Liver (tissue), 8 donors: ENCODE measurements at regions not wholly inside any gene's neighbourhood (a gene's known extent, or its start where the extent isn't known, plus 50 kb on each side); places are given as distances from the start of the nearest gene placed in this dataset.

Experiments
- DNase-seq: peaks from one replicate; pipeline ENCODE4 v3.0.0-alpha.2; 2017; ENCODE audit warnings: low spot score
- H3K27ac ChIP-seq, 2 donors: one replicate each; pipeline ENCODE4 v1.7.0; 2013; ENCODE audit warnings: inconsistent platforms in 2 of 2, low read length in 2 of 2, control low read depth in 1 of 2, low read depth in 1 of 2, mild to moderate bottlenecking in 1 of 2
- H3K27me3 ChIP-seq, 4 donors: one replicate each; pipeline versions ENCODE4 v1.6.1 to v1.7.0; 2013; ENCODE audit warnings: low read length in 3 of 4, inconsistent platforms in 1 of 4, mild to moderate bottlenecking in 1 of 4, moderate library complexity in 1 of 4; ENCODE audit not compliant: control insufficient read depth in 4 of 4, insufficient read depth in 4 of 4
- H3K36me3 ChIP-seq, 4 donors: one replicate each; pipeline versions ENCODE4 v1.6.1 to v1.7.0; 2013; ENCODE audit warnings: low read length in 3 of 4, mild to moderate bottlenecking in 3 of 4, low read depth in 1 of 4, moderate library complexity in 1 of 4; ENCODE audit not compliant: control insufficient read depth in 4 of 4, insufficient read depth in 3 of 4
- H3K4me1 ChIP-seq, 4 donors: one replicate each; pipeline versions ENCODE4 v1.6.1 to v1.7.0; 2013; ENCODE audit warnings: low read length in 3 of 4, mild to moderate bottlenecking in 3 of 4, moderate library complexity in 1 of 4; ENCODE audit not compliant: control insufficient read depth in 4 of 4, insufficient read depth in 4 of 4
- H3K4me3 ChIP-seq, 3 donors: one replicate each; pipeline versions ENCODE4 v1.6.1 to v1.7.0; 2013; ENCODE audit warnings: low read length in 3 of 3, control low read depth in 1 of 3, low read depth in 1 of 3, mild to moderate bottlenecking in 1 of 3
- H3K9ac ChIP-seq, 2 donors: one replicate each; pipeline ENCODE4 v1.7.0; 2013; ENCODE audit warnings: low read length in 2 of 2, mild to moderate bottlenecking in 2 of 2, moderate library complexity in 2 of 2, control low read depth in 1 of 2, low read depth in 1 of 2
- H3K9me3 ChIP-seq, 4 donors: one replicate each; pipeline versions ENCODE4 v1.6.1 to v1.7.0; 2013; ENCODE audit warnings: low read length in 3 of 4; ENCODE audit not compliant: control insufficient read depth in 4 of 4
- EGR1 ChIP-seq, 2 donors: IDR thresholded peaks; 2 replicates each; pipeline ENCODE4 v1.6.1; 2016 to 2018; ENCODE audit warnings: antibody characterized with exemption in 2 of 2, low read depth in 2 of 2
- FOXA1 ChIP-seq: IDR thresholded peaks from 2 replicates; pipeline ENCODE4 v1.6.1; 2016; ENCODE audit warnings: antibody characterized with exemption
- FOXA2 ChIP-seq: IDR thresholded peaks from 2 replicates; pipeline ENCODE4 v1.6.1; 2016; ENCODE audit warnings: antibody characterized with exemption
- GABPA ChIP-seq, 2 donors: IDR thresholded peaks in 1 of 2; conservative IDR thresholded peaks in 1 of 2; 2 replicates each; pipeline ENCODE4 v1.6.1; 2016; ENCODE audit warnings: antibody characterized with exemption in 2 of 2, mild to moderate bottlenecking in 1 of 2, moderate library complexity in 1 of 2
- HNF4A ChIP-seq, 2 donors: conservative IDR thresholded peaks; 2 replicates each; pipeline ENCODE4 v1.6.1; 2016; ENCODE audit warnings: antibody characterized with exemption in 2 of 2, mild to moderate bottlenecking in 2 of 2
- HNF4G ChIP-seq: IDR thresholded peaks from 2 replicates; pipeline ENCODE4 v1.6.1; 2016; ENCODE audit warnings: antibody characterized with exemption
- JUND ChIP-seq, 2 donors: IDR thresholded peaks; 2 replicates each; pipeline ENCODE4 v1.6.1; 2016; ENCODE audit warnings: antibody characterized with exemption in 2 of 2
- MAX ChIP-seq: IDR thresholded peaks from 2 replicates; pipeline ENCODE4 v1.6.1; 2016; ENCODE audit warnings: antibody characterized with exemption
- NR2F2 ChIP-seq: IDR thresholded peaks from 2 replicates; pipeline ENCODE4 v1.6.1; 2016; ENCODE audit warnings: antibody characterized with exemption
- RAD21 ChIP-seq, 2 donors: IDR thresholded peaks; 2 replicates each; pipeline ENCODE4 v1.6.1; 2016; ENCODE audit warnings: antibody characterized with exemption in 2 of 2, mild to moderate bottlenecking in 2 of 2
- RXRA ChIP-seq, 2 donors: IDR thresholded peaks; 2 replicates each; pipeline ENCODE4 v1.6.1; 2017 to 2018; ENCODE audit warnings: antibody characterized with exemption in 2 of 2, mild to moderate bottlenecking in 1 of 2
- SP1 ChIP-seq: IDR thresholded peaks from 2 replicates; pipeline ENCODE4 v1.6.1; 2018; ENCODE audit warnings: antibody characterized with exemption, mild to moderate bottlenecking
- TAF1 ChIP-seq: conservative IDR thresholded peaks from 2 replicates; pipeline ENCODE4 v1.6.1; 2016; ENCODE audit warnings: antibody characterized with exemption, mild to moderate bottlenecking
- YY1 ChIP-seq: IDR thresholded peaks from 2 replicates; pipeline ENCODE4 v1.6.1; 2016; ENCODE audit warnings: antibody characterized with exemption, mild to moderate bottlenecking
- WGBS: extraction: QIAGEN DNeasy Blood & Tissue Kit; methylation state at CpG from one replicate; pipeline ENCODE4 v1.1.7; 2013; 5-methylcytosine and 5-hydroxymethylcytosine counted together
- TF ChIP-seq, protein P1 (sequence below): fragments of 150-350 bp; IDR thresholded peaks from 2 replicates; pipeline ENCODE4 v1.5.1; 2017; ENCODE audit warnings: improper control_type of control experiment, low read depth, low read length; ENCODE audit not compliant: missing input control
- TF ChIP-seq, protein P2 (sequence below): IDR thresholded peaks from 2 replicates; pipeline ENCODE4 v1.6.1; 2016; ENCODE audit warnings: antibody characterized with exemption
- TF ChIP-seq, protein P3 (sequence below): IDR thresholded peaks from 2 replicates; pipeline ENCODE4 v1.6.1; 2016; ENCODE audit warnings: antibody characterized with exemption, mild to moderate bottlenecking
- TF ChIP-seq, protein P4 (sequence below): IDR thresholded peaks from 2 replicates; pipeline ENCODE4 v1.6.1; 2016; ENCODE audit warnings: antibody characterized with exemption
- donor health status: healthy.
- donor health status: healthy.
- donor health status: healthy.
- donor health status: healthy.
- donor health status: healthy.

- DNase-seq, result no peak
- H3K4me3 ChIP-seq, result no peak overlapping the region
- H3K9ac ChIP-seq, result no peak overlapping the region
- WGBS, result 72% methylated on average over 9 of the region's 9 CpGs
- H3K27me3 ChIP-seq, result peaks cover 0 to 4% (median 1%) of the 10 kb centered on the region in 4 donors
- H3K9me3 ChIP-seq, result no peaks in the 10 kb centered on the region
- no peaks in the 10 kb centered on the region for H3K4me1 ChIP-seq
- TF ChIP-seq, protein P1, sequence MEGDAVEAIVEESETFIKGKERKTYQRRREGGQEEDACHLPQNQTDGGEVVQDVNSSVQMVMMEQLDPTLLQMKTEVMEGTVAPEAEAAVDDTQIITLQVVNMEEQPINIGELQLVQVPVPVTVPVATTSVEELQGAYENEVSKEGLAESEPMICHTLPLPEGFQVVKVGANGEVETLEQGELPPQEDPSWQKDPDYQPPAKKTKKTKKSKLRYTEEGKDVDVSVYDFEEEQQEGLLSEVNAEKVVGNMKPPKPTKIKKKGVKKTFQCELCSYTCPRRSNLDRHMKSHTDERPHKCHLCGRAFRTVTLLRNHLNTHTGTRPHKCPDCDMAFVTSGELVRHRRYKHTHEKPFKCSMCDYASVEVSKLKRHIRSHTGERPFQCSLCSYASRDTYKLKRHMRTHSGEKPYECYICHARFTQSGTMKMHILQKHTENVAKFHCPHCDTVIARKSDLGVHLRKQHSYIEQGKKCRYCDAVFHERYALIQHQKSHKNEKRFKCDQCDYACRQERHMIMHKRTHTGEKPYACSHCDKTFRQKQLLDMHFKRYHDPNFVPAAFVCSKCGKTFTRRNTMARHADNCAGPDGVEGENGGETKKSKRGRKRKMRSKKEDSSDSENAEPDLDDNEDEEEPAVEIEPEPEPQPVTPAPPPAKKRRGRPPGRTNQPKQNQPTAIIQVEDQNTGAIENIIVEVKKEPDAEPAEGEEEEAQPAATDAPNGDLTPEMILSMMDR, result no peak
- TF ChIP-seq, protein P2, sequence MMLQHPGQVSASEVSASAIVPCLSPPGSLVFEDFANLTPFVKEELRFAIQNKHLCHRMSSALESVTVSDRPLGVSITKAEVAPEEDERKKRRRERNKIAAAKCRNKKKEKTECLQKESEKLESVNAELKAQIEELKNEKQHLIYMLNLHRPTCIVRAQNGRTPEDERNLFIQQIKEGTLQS, result no peak
- no peak for TF ChIP-seq NR2F2
- TF ChIP-seq TAF1, result no peak
- TF ChIP-seq SP1, result no peak
- TF ChIP-seq, protein P3, sequence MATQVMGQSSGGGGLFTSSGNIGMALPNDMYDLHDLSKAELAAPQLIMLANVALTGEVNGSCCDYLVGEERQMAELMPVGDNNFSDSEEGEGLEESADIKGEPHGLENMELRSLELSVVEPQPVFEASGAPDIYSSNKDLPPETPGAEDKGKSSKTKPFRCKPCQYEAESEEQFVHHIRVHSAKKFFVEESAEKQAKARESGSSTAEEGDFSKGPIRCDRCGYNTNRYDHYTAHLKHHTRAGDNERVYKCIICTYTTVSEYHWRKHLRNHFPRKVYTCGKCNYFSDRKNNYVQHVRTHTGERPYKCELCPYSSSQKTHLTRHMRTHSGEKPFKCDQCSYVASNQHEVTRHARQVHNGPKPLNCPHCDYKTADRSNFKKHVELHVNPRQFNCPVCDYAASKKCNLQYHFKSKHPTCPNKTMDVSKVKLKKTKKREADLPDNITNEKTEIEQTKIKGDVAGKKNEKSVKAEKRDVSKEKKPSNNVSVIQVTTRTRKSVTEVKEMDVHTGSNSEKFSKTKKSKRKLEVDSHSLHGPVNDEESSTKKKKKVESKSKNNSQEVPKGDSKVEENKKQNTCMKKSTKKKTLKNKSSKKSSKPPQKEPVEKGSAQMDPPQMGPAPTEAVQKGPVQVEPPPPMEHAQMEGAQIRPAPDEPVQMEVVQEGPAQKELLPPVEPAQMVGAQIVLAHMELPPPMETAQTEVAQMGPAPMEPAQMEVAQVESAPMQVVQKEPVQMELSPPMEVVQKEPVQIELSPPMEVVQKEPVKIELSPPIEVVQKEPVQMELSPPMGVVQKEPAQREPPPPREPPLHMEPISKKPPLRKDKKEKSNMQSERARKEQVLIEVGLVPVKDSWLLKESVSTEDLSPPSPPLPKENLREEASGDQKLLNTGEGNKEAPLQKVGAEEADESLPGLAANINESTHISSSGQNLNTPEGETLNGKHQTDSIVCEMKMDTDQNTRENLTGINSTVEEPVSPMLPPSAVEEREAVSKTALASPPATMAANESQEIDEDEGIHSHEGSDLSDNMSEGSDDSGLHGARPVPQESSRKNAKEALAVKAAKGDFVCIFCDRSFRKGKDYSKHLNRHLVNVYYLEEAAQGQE, result no peak
- TF ChIP-seq FOXA2, result no peak
- no peak for TF ChIP-seq GABPA (IDR thresholded peaks at IDR 0.05 in 1 of 2, conservative IDR thresholded peaks at IDR 0.05 in 1 of 2)
- no peak for TF ChIP-seq HNF4A (conservative IDR thresholded peaks at IDR 0.05)
- TF ChIP-seq, protein P4, sequence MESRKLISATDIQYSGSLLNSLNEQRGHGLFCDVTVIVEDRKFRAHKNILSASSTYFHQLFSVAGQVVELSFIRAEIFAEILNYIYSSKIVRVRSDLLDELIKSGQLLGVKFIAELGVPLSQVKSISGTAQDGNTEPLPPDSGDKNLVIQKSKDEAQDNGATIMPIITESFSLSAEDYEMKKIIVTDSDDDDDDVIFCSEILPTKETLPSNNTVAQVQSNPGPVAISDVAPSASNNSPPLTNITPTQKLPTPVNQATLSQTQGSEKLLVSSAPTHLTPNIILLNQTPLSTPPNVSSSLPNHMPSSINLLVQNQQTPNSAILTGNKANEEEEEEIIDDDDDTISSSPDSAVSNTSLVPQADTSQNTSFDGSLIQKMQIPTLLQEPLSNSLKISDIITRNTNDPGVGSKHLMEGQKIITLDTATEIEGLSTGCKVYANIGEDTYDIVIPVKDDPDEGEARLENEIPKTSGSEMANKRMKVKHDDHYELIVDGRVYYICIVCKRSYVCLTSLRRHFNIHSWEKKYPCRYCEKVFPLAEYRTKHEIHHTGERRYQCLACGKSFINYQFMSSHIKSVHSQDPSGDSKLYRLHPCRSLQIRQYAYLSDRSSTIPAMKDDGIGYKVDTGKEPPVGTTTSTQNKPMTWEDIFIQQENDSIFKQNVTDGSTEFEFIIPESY, result no peak
- no peak for TF ChIP-seq EGR1 (IDR thresholded peaks at IDR 0.05; ENCODE audit: low read depth in 2 of 2)
- no peak for TF ChIP-seq JUND (IDR thresholded peaks at IDR 0.05)
- TF ChIP-seq YY1, result no peak
- TF ChIP-seq MAX, result no peak
- TF ChIP-seq FOXA1, result no peak
- TF ChIP-seq RXRA (IDR thresholded peaks at IDR 0.05), result no peak
- TF ChIP-seq RAD21 (IDR thresholded peaks at IDR 0.05), result no peak
- no peak for TF ChIP-seq HNF4G
- H3K27ac ChIP-seq, result no peak overlapping the region
- no peaks in the 10 kb centered on the region for H3K36me3 ChIP-seq
Measured at GRCh38 chr10:111142092-111142768, 65.4 kb downstream of the ADRA2A start.
